ENCODE measurements at regions not wholly inside any gene's neighbourhood (a gene's known extent, or its start where the extent isn't known, plus 50 kb on each side); places are given as distances from the start of the nearest gene placed in this dataset.

GRCh38 chr13:30107521-30108136 lies 199.7 kb downstream of the KATNAL1 start:
- peak; percentile 73 for DNase-seq (ENCODE audit: low spot score)

- DNase-seq (ENCODE audit: low spot score) = no peak
These were observed 200.2 kb downstream of the KATNAL1 start for GRCh38 chr13:30107121-30107520.

GRCh38 chr13:30105381-30105780 lies 202.0 kb downstream of the KATNAL1 start:
- DNase-seq (ENCODE audit: low spot score) = no peak

- DNase-seq (ENCODE audit: low spot score) = no peak
These were observed 204.1 kb downstream of the KATNAL1 start for GRCh38 chr13:30103161-30103840.

- no peak for DNase-seq (ENCODE audit: low spot score)
These were observed 207.1 kb downstream of the KATNAL1 start for GRCh38 chr13:30100226-30100625.

- no peak for DNase-seq (ENCODE audit: low spot score)
These were observed 209.7 kb downstream of the KATNAL1 start for GRCh38 chr13:30097701-30098100.

- no peak for DNase-seq (ENCODE audit: low spot score)
These were observed 210.3 kb downstream of the KATNAL1 start for GRCh38 chr13:30097089-30097488.

- DNase-seq (ENCODE audit: low spot score) = no peak
These were observed 213.3 kb downstream of the KATNAL1 start for GRCh38 chr13:30094015-30094414.

GRCh38 chr13:30093236-30093635 lies 214.1 kb downstream of the KATNAL1 start:
- DNase-seq (ENCODE audit: low spot score) = no peak

GRCh38 chr13:30091691-30092090 lies 215.7 kb downstream of the KATNAL1 start:
- DNase-seq (ENCODE audit: low spot score) = no peak

GRCh38 chr13:30091035-30091434 lies 216.3 kb downstream of the KATNAL1 start:
- no peak for DNase-seq (ENCODE audit: low spot score)

- DNase-seq (ENCODE audit: low spot score) = no peak
These were observed 219.0 kb downstream of the KATNAL1 start for GRCh38 chr13:30088312-30088855.

- DNase-seq (ENCODE audit: low spot score) = no peak
These were observed 222.3 kb downstream of the KATNAL1 start for GRCh38 chr13:30085087-30085486.

GRCh38 chr13:30082391-30082790 lies 225.0 kb downstream of the KATNAL1 start:
- no peak for DNase-seq (ENCODE audit: low spot score)

GRCh38 chr13:30081331-30081730 lies 226.0 kb downstream of the KATNAL1 start:
- DNase-seq (ENCODE audit: low spot score) = no peak

GRCh38 chr13:30079501-30079900 lies 227.8 kb downstream of the KATNAL1 start:
- no peak for DNase-seq (ENCODE audit: low spot score)

- no peak for DNase-seq (ENCODE audit: low spot score)
These were observed 227.6 kb upstream of the UBL3 start for GRCh38 chr13:30078059-30078458.

GRCh38 chr13:30077240-30077735 lies 226.9 kb upstream of the UBL3 start:
- DNase-seq (ENCODE audit: low spot score) = no peak

- no peak for DNase-seq (ENCODE audit: low spot score)
These were observed 224.7 kb upstream of the UBL3 start for GRCh38 chr13:30074955-30075614.

- DNase-seq (ENCODE audit: low spot score) = no peak
These were observed 224.0 kb upstream of the UBL3 start for GRCh38 chr13:30074431-30074830.

GRCh38 chr13:30072818-30073186 lies 222.4 kb upstream of the UBL3 start:
- DNase-seq (ENCODE audit: low spot score) = no peak

GRCh38 chr13:30071969-30072817 lies 221.8 kb upstream of the UBL3 start:
- DNase-seq (ENCODE audit: low spot score) = no peak

Measured in AG08395 (cell line).